HUES64 (cell line): ENCODE measurements at regions not wholly inside any gene's neighbourhood (a gene's known extent, or its start where the extent isn't known, plus 50 kb on each side); places are given as distances from the start of the nearest gene placed in this dataset.
"Not testable (repeated sequence)": the region's sequence is repeated elsewhere in the genome, so short reads cannot be mapped to it uniquely, and the experiment has no call there.

Source experiments
- H3K27ac ChIP-seq: 2 replicates; pipeline ENCODE4 v1.7.0; 2013; ENCODE audit warnings: low read depth, low read length, inconsistent platforms
- H3K27me3 ChIP-seq: 2 replicates; pipeline ENCODE4 v1.6.1; 2013; ENCODE audit warnings: mild to moderate bottlenecking, low read length; ENCODE audit not compliant: insufficient read depth
- H3K36me3 ChIP-seq: 2 replicates; pipeline ENCODE4 v1.6.1; 2013; ENCODE audit warnings: mild to moderate bottlenecking, low read length; ENCODE audit not compliant: insufficient read depth
- H3K4me1 ChIP-seq: 2 replicates; pipeline ENCODE4 v1.6.1; 2013; ENCODE audit warnings: mild to moderate bottlenecking, low read length, moderate library complexity; ENCODE audit not compliant: insufficient read depth
- H3K4me3 ChIP-seq: 2 replicates; pipeline ENCODE4 v1.5.1; 2013; ENCODE audit warnings: mild to moderate bottlenecking, low read length, moderate library complexity
- H3K9ac ChIP-seq: 2 replicates; pipeline ENCODE4 v1.6.1; 2013; ENCODE audit warnings: mild to moderate bottlenecking, low read depth, low read length
- H3K9me3 ChIP-seq: 2 replicates; pipeline ENCODE4 v1.6.1; 2013; ENCODE audit warnings: low read depth, low read length; ENCODE audit not compliant: insufficient read depth
- WGBS: fragments of 150-250, 120-280 bp; methylation state at CpG from one replicate; pipeline ENCODE4 v1.1.7; 2013; ENCODE audit warnings: missing lambda C conversion rate; 5-methylcytosine and 5-hydroxymethylcytosine counted together

DNA sequence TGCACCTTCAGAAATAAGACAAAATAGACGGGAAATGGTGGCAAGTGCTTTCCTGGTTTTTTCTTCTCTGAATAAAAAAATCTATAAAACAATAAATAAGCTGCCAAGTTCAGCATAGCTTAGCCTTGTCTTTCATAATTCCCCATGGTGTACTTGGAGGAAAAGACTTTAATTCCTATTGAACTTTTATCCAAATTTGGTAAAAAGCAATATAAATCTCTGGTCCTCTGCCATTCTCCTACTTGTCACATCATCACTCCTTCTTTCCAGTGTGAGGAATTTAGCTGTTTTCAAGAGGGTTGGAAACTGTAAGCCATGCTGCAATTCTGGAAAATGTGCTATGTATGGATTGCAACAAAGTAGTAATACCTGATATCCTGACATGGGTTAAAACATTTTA lies 551.8 kb upstream of the KIF2B start:
- no peaks in the 10 kb centered on the region for H3K36me3 ChIP-seq
- no peaks in the 10 kb centered on the region for H3K27me3 ChIP-seq
- no peak overlapping the region for H3K4me3 ChIP-seq
- H3K27ac ChIP-seq: no peak overlapping the region
- 100% methylated on average over 1 of the region's 1 CpG for WGBS
- H3K9ac ChIP-seq: no peak overlapping the region
- H3K4me1 ChIP-seq: no peaks in the 10 kb centered on the region
- no peaks in the 10 kb centered on the region for H3K9me3 ChIP-seq

DNA sequence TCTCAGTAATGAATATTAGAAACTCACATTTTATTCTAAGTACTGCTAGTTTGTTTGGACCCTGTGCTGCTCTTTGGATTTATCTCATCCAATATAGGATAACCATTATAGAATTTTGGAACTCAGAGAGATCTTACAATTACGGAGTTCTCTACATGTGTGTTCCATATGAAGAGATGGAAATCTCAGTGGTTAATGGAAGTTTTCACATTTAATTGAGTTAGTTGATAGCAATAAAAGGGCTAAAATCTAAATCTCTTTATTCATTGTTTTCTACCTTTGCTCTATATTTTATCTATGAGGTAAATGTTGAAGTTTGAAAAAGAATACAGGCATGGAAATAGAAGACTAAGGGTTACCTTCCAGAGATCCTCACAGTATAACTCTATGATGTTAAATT lies 558.0 kb upstream of the KIF2B start:
- H3K27me3 ChIP-seq: no peaks in the 10 kb centered on the region
- 100% methylated on average over 1 of the region's 1 CpG for WGBS
- no peak overlapping the region for H3K4me3 ChIP-seq
- H3K9me3 ChIP-seq: no peaks in the 10 kb centered on the region
- no peaks in the 10 kb centered on the region for H3K4me1 ChIP-seq
- H3K27ac ChIP-seq: no peak overlapping the region
- H3K9ac ChIP-seq: no peak overlapping the region
- H3K36me3 ChIP-seq: no peaks in the 10 kb centered on the region

DNA sequence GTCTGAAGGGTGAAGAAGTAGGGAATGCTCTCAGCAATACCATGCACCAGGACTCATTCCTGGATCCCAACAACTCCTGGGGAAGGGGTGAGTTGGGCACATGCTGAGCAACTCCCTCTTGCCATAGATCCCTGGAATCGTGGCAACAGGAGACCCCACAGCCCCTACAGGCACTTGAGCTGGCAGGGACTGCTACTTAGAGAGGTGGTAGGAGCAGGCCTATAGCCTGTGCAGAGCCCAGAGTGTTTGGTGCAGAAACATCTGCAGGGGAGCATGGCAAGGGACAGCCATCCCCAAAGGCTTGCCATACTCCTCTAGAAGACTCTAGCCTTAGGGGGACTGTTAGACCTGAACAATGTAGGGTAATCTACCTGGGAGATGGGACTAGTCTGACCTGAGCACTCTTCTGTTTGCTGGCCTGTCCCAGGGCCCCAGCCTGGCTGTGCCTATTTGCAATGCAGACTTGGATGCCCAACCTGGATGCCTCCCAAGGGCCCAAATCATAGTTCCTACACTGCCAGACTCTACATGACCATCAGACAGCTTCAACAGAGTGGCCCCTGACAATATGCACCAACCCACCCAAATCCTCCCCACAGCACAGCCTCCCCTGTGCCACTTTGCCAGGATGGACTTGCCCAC lies 568.6 kb upstream of the KIF2B start:
- Histone ChIP-seq H3K4me3 (no peak overlapping the region), H3K9ac (no peak overlapping the region), H3K27me3 (no peaks in the 10 kb centered on the region), H3K36me3 (no peaks in the 10 kb centered on the region), H3K9me3 (no peaks in the 10 kb centered on the region), H3K27ac (no peak overlapping the region), H3K4me1 (no peaks in the 10 kb centered on the region)
- WGBS: 89% methylated on average over 1 of the region's 1 CpG

DNA sequence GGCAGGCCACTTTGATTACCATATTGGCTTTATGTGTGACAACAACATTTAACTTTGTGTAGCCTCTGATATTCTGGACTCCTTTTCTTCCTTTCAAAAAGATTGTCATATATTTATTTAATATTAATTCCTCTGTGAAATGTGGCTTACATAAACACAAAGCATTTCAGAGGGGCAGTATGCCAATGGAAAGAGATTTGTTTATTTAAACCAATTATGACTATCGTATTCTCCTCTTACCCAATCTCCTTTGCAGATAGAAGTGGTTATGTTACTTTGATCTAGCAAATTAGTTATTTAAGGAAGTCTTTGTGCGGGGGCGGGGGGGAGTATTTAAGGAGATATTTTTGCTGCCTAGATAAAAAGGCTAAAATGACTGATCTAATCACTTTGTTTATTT lies 573.7 kb upstream of the KIF2B start:
- Histone ChIP-seq H3K36me3 (no peaks in the 10 kb centered on the region), H3K4me3 (no peak overlapping the region), H3K9me3 (no peaks in the 10 kb centered on the region), H3K27ac (no peak overlapping the region), H3K27me3 (no peaks in the 10 kb centered on the region), H3K4me1 (no peaks in the 10 kb centered on the region), H3K9ac (no peak overlapping the region)
- 100% methylated on average over 1 of the region's 3 CpGs for WGBS

DNA sequence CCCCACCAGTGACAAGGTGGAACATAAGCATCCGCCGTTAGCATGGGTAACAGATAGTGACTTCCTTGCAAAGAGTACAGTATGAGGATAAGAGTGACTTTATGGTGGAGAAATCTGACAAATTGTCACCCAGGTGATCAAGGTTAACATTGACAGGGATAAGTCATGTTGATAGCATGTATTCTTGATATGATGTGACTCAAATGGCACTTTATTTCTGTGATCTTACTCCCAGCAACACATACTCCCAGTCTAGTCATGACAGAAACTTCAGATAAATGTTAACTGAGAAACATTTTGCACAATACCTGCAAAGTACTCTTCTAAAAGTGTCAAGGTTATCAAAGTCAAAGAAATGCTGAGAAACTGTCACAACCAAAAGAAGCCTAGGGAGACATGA lies 588.6 kb upstream of the KIF2B start:
- no peaks in the 10 kb centered on the region for H3K36me3 ChIP-seq
- no peak overlapping the region for H3K4me3 ChIP-seq
- H3K27me3 ChIP-seq: no peaks in the 10 kb centered on the region
- 98% methylated on average over 2 of the region's 2 CpGs for WGBS
- no peak overlapping the region for H3K9ac ChIP-seq
- no peaks in the 10 kb centered on the region for H3K4me1 ChIP-seq
- H3K27ac ChIP-seq: no peak overlapping the region
- H3K9me3 ChIP-seq: peaks cover 5% of the 10 kb centered on the region; the same call in 1 of the 2 replicates

DNA sequence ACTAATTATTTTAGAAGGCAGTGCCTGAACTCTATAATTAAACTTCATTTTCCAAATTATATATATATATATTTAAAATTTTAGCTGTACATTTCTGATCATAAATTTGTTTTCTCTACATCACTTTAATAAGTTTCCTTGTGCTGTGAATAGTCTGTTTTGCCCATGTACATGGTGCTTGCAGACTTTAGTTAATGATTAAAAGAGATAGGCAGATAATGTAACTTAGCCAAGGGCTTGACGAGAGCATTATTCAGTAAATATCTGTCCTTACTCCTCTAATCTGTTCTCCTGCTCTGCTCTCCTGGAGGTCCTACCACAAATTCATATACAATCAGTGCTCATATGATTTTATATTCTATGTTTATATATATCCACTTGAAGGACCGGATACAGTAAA lies 595.2 kb upstream of the KIF2B start:
- WGBS: 96% methylated on average over 2 of the region's 2 CpGs
- no peaks in the 10 kb centered on the region for H3K27me3 ChIP-seq
- H3K4me3 ChIP-seq: no peak overlapping the region
- H3K9me3 ChIP-seq: no peaks in the 10 kb centered on the region
- H3K27ac ChIP-seq: no peak overlapping the region
- H3K36me3 ChIP-seq: no peaks in the 10 kb centered on the region
- H3K4me1 ChIP-seq: no peaks in the 10 kb centered on the region
- H3K9ac ChIP-seq: no peak overlapping the region

DNA sequence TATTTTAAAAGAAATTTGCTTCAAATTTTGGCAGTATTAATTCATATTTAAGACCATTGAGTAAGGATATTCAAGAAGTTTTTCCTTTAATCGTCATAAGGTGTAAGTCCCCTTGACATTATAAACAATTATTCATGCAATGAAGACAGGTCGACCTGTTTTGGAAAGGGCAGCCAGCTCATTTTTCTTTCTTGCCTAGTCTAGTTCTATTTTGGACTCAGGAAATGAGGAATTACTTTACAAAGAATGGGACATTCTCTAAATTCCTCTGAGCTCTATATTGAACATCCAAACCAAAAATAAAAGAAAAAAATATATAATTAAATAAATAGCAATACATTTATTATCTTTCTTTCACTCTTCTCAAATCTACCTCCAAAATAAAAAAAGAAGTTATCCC lies 595.6 kb upstream of the KIF2B start:
- no peaks in the 10 kb centered on the region for H3K36me3 ChIP-seq
- WGBS: 100% methylated on average over 2 of the region's 2 CpGs
- H3K27ac ChIP-seq: no peak overlapping the region
- no peak overlapping the region for H3K4me3 ChIP-seq
- H3K9me3 ChIP-seq: peaks cover 3% of the 10 kb centered on the region; the same call in 1 of the 2 replicates
- H3K27me3 ChIP-seq: no peaks in the 10 kb centered on the region
- H3K4me1 ChIP-seq: no peaks in the 10 kb centered on the region
- no peak overlapping the region for H3K9ac ChIP-seq

DNA sequence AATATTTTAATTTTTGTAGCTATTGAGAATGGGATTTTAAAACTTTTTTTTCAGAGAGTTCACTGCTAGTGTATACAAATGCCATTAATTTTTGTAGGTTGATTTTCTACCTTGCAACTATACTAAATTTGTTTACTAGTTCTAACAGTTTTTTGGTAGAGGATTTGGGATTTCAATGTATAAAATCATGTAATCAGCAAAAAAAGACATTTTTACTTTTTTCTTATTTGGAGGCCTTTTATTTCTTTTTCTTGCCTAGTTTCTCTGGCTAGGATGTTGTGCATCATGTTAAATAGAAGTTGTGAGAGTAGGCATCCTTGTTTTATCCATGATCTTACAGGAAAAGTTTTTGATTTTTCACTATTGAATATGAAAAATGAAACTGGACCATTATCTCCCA lies 602.9 kb upstream of the KIF2B start:
- Histone ChIP-seq H3K27ac (no peak overlapping the region), H3K9ac (no peak overlapping the region), H3K4me1 (no peaks in the 10 kb centered on the region), H3K4me3 (no peak overlapping the region), H3K27me3 (no peaks in the 10 kb centered on the region), H3K9me3 (peaks cover 9% of the 10 kb centered on the region; the same call in 1 of the 2 replicates), H3K36me3 (no peaks in the 10 kb centered on the region)

DNA sequence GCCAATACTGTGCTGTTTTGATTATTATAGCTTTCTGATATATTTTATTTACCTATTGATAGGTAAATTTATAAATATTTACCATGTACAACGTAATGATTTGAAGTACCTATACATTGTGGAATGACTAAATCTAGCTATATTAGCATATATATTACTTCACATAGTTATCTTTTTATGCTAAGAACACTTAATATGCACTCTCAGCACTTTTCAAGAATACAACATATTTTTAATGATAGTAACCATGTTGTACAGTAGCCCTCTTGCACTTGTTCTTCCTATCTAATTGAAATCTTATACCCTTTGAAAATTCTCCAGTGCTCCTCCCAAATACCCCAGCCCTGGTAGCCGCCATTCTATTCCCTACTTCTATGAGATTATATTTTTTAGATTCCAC lies 604.0 kb upstream of the KIF2B start:
- Histone ChIP-seq H3K36me3 (no peaks in the 10 kb centered on the region), H3K9ac (no peak overlapping the region), H3K27ac (no peak overlapping the region), H3K27me3 (no peaks in the 10 kb centered on the region), H3K9me3 (peaks cover 9% of the 10 kb centered on the region; the same call in 1 of the 2 replicates), H3K4me1 (no peaks in the 10 kb centered on the region), H3K4me3 (no peak overlapping the region)
- WGBS: no CpG with 5 or more reads among the region's 2 CpGs

DNA sequence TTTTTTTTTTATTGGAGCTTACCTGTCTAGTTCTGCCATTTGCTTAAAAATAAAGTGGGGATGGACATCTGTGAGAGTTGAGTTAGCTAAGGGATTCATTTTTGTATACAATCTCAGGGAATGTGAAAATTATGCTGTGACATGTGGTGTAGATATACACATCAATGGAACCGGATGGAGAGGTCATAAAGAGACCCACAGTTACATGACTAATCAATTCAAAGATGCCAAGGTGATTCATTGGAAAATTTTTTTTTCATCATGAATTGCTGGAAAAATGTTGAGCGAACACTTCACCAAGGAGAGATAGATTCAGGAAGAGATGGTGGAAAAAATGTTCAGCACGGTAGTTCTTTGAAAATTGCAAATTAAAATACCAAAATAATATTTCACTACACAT lies 605.4 kb upstream of the KIF2B start:
- Histone ChIP-seq H3K27me3 (no peaks in the 10 kb centered on the region), H3K9me3 (peaks cover 8% of the 10 kb centered on the region; the same call in 1 of the 2 replicates), H3K4me1 (no peaks in the 10 kb centered on the region), H3K9ac (no peak overlapping the region), H3K27ac (no peak overlapping the region), H3K36me3 (no peaks in the 10 kb centered on the region), H3K4me3 (no peak overlapping the region)
- WGBS: 96% methylated on average over 2 of the region's 3 CpGs

DNA sequence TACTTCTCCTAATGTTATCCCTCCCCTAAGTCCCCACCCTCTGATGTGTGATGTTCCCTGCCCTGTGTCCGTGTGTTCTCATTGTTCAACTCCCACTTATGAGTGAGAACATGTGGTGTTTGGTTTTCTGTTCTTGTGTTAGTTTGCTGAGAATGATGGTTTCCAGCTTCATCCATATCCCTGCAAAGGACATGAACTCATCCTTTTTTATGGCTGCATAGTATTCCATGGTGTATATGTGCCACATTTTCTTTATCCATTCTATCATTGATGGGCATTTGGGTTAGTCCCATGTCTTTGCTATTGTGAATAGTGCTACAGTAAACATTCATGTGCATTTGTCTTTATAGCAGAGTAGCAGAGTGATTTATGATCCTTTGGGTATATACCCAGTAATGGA lies 613.8 kb upstream of the KIF2B start:
- not testable (repeated sequence) for H3K4me3 ChIP-seq, H3K27me3 ChIP-seq, H3K4me1 ChIP-seq, H3K9ac ChIP-seq, H3K36me3 ChIP-seq, H3K27ac ChIP-seq, H3K9me3 ChIP-seq
- no CpG with 5 or more reads among the region's 1 CpG for WGBS

DNA sequence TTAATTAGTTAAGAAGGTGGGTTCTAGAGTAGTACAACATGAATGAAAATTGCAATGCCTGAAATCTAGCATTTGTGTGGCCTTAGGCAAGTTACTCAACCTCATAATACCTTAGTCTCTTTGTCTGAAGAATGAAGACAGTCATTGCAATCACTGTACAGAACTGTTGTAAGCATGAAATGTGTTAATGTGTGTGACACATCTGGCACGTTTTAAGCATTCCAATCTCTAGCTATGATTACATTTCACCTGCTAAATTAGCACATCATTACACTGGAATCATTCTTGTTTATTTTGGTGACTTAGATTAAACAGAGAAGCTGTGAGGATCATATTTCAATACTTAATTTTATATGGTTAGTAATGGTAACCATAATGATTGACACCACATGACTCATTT lies 629.7 kb upstream of the KIF2B start:
- Histone ChIP-seq H3K27ac (no peak overlapping the region), H3K9me3 (no peaks in the 10 kb centered on the region), H3K4me1 (no peaks in the 10 kb centered on the region), H3K36me3 (no peaks in the 10 kb centered on the region), H3K9ac (no peak overlapping the region), H3K4me3 (no peak overlapping the region), H3K27me3 (no peaks in the 10 kb centered on the region)
- no CpG with 5 or more reads among the region's 1 CpG for whole genome bisulfite sequencing
